Erythroblast (primary cell): ENCODE measurements at regions not wholly inside any gene's neighbourhood (a gene's known extent, or its start where the extent isn't known, plus 50 kb on each side); places are given as distances from the start of the nearest gene placed in this dataset.

Experiments
- GATA1 ChIP-seq: IDR thresholded peaks from 2 replicates; pipeline ENCODE4 v1.6.1; 2011; ENCODE audit warnings: low read depth, mild to moderate bottlenecking, control low read depth, low read length, moderate library complexity
- POLR2A ChIP-seq: IDR thresholded peaks from 2 replicates; pipeline ENCODE4 v1.6.1; 2011; ENCODE audit warnings: mild to moderate bottlenecking, low read length

- TF ChIP-seq POLR2A (no peak), GATA1 (no peak)
Measured at GRCh38 chr18:59052965-59053820, 86.5 kb upstream of the SEC11C start.
